GM20000 (cell line): ENCODE measurements at regions not wholly inside any gene's neighbourhood (a gene's known extent, or its start where the extent isn't known, plus 50 kb on each side); places are given as distances from the start of the nearest gene placed in this dataset.

Experiments used
- DNase-seq: peaks from one replicate; pipeline ENCODE4 v3.0.0; 2012; ENCODE audit warnings: low spot score
- CTCF ChIP-seq: IDR thresholded peaks from 2 replicates; pipeline ENCODE4 v1.5.1; 2012; ENCODE audit warnings: mild to moderate bottlenecking, control low read depth; ENCODE audit errors: extremely low read depth, missing control alignments

- TF ChIP-seq CTCF: no peak
- DNase-seq: no peak
Observed at GRCh38 chr6:168979254-168979653, 274.4 kb downstream of the THBS2 start.

- DNase-seq: no peak
- TF ChIP-seq CTCF: no peak
Observed at GRCh38 chr6:168972128-168972527, 281.5 kb downstream of the THBS2 start.

- no peak for TF ChIP-seq CTCF
- DNase-seq: no peak
Observed at GRCh38 chr6:168971549-168971948, 282.1 kb downstream of the THBS2 start.

GRCh38 chr6:168968801-168969200, 284.8 kb downstream of the THBS2 start:
- TF ChIP-seq CTCF: no peak
- DNase-seq: no peak

- no peak for DNase-seq
- TF ChIP-seq CTCF: no peak
Observed at GRCh38 chr6:168968228-168968627, 285.4 kb downstream of the THBS2 start.

GRCh38 chr6:168967281-168967925, 286.2 kb downstream of the THBS2 start:
- TF ChIP-seq CTCF: no peak
- no peak for DNase-seq

GRCh38 chr6:168964138-168964835, 289.4 kb downstream of the THBS2 start:
- DNase-seq: no peak

More at GRCh38 chr6:168964138-168964835, 289.4 kb downstream of the THBS2 start:
- no peak for TF ChIP-seq CTCF
